GM19397 (cell line): ENCODE measurements at regions not wholly inside any gene's neighbourhood (a gene's known extent, or its start where the extent isn't known, plus 50 kb on each side); places are given as distances from the start of the nearest gene placed in this dataset.

Experiments
- ATAC-seq: cut with Tn5 transposase; IDR thresholded peaks from one replicate; pipeline ENCODE4 v1.9.1; 2021; ENCODE audit warnings: mild to moderate bottlenecking, moderate library complexity; ENCODE audit not compliant: unreplicated experiment

- no peak for ATAC-seq
Observed at GRCh38 chr6:12221856-12222255, 68.3 kb upstream of the EDN1 start.

- no peak for ATAC-seq
Observed at GRCh38 chr6:12222405-12223366, 67.5 kb upstream of the EDN1 start.

DNA sequence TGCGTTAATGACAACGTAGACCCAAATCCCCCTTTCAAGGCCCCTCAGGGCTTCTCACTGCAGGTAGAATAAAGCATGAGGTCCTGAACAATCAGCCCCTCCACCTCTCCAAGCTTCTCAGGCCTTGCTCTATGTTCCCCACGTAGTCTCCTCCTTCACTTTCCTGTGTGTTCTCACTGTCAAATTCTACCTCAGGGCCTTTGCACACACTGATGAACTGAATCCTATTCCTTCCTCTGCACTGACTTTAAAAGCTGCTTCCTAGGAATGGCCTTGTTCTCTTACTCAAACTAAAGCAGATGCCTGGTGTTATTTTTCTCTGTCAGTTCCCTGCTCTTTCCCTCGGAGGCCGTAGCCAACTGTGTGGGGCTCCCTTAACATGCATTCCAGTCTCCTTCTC is 66.8 kb upstream of the EDN1 start:
- ATAC-seq, result no peak

GRCh38 chr6:12224251-12224650 is 65.9 kb upstream of the EDN1 start:
- no peak for ATAC-seq

DNA sequence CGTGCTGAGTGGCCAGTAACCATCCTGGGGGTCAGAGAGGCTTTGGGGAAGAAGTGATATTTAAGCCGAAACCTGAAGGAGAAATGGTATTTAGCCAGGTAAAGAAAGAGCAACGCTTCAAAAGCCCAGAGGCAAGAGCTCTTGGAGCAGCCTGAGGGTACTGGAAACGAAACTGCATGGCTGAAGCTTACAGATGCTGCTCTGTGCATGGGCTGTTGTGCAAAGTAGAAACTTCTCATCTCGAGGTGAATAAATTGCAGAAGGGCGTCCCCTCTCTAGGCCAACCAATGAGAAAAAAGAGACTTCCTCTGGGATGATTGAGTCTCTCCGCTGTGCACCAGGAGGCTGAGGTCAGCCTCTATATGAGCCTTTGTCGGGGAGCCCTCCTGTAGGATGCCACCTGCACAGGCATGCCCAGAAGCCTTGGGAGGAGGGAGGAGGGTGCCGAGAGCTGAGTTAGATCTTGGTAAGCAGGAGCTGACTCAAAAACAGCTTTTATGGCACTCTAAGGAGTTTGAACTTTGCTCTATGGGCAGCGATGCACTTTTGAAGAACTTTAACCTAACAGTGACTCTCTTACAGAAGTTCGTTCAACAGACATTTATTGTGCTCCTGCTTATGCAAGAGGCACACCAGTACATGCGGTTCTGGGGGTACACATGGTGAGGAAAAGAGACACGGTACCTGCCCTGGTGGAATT is 61.6 kb upstream of the EDN1 start:
- ATAC-seq, result no peak

DNA sequence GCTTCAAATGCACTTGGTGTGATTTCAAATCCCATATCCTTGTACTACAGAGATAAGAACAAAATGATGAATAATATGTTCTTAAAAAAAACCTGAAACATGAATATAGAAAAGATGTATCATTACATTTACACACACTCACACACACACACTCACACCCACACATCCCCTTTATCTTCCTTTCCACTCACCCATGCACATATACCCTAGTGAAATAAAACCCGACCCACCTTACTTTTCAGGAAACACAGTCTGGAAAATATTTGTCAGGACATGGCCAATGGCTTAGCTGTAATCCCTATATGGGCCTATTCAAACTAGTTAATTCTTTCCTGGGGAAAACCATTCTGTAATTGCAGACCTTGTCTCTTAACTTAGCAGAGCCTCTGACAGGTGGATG is 60.8 kb upstream of the EDN1 start:
- ATAC-seq, result no peak

GRCh38 chr6:12230523-12230922 is 59.6 kb upstream of the EDN1 start:
- ATAC-seq, result no peak

DNA sequence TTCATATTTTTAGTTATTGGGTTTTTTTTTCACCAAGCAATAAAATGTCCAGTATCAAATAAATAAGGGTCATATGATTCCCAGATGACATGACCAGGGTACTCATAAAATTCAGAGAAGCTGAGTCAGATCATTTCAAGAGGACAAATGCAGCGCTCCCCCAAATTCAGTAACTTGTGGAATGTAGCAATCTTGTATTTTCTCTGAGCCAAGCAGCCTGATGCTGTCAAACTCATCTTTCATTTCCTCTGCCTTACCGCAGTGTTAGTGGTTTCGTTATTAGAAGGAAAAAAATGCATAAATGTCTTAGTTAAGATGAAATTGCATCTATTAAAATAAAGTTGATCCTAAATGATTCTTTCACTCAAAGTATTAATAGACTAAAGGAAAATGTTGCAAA is 57.8 kb upstream of the EDN1 start:
- no peak for ATAC-seq

GRCh38 chr6:12232821-12233220 is 57.3 kb upstream of the EDN1 start:
- no peak for ATAC-seq

DNA sequence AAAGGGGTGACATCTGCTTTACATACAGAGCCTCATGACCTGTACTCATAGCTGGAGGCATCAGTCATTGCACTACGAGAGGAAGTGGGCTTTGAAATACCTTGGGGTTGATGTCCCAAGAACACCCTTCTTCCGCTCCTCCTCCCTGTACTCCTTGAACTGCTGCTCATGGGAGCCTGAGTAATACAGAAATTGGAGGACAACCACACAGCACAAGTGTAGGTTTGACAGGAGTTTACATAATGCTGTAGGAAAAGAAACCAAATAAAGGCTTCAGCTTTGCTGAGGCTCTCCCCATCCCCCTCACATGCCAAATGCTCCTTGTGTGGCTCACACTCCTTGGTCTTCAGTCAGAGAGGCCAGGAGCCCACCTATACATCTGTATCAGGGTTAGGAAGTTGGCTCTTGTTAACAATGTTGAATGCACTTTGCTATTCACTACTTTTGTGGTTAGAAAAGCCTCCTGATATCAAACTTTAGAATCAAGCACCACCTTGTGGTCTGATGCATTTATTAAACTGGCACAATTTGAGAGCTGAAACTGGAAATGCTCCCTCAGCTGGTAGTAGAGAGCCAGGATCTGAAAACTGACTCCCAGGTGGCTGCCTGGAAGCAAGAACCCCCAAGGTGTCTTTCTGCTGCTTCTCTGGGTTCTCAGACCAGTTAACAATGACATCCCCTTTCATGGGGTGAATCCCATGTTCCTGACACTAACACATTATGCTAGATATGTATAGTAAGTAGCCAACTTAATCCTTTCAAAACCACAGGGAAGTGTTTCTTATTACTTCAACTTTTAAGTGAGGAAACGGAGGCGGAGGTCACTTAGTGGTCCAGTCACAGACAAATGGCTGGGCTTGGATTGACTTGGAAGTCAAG is 56.2 kb upstream of the EDN1 start:
- ATAC-seq, result peak; percentile 40

GRCh38 chr6:12235341-12235740 is 54.8 kb upstream of the EDN1 start:
- ATAC-seq, result no peak

- ATAC-seq, result no peak
Observed at GRCh38 chr6:12238219-12238618, 51.9 kb upstream of the EDN1 start.
